H9 (cell line): ENCODE measurements at regions not wholly inside any gene's neighbourhood (a gene's known extent, or its start where the extent isn't known, plus 50 kb on each side); places are given as distances from the start of the nearest gene placed in this dataset.
"Not testable (repeated sequence)": the region's sequence is repeated elsewhere in the genome, so short reads cannot be mapped to it uniquely, and the experiment has no call there.

Experiments
- DNase-seq: peaks from one replicate; pipeline ENCODE4 v3.0.0-alpha.2; 2017
- H2AFZ ChIP-seq: one replicate; pipeline ENCODE4 v1.6.1; 2013; ENCODE audit warnings: mild to moderate bottlenecking, low read length, control low read depth, moderate library complexity
- H2AK5ac ChIP-seq: 2 replicates; pipeline ENCODE4 v1.6.1; 2013; ENCODE audit warnings: low read length, control low read depth, mixed read lengths; ENCODE audit not compliant: insufficient read length
- H2BK120ac ChIP-seq: one replicate; pipeline ENCODE4 v1.6.1; 2013; ENCODE audit warnings: low read depth, mild to moderate bottlenecking, low read length, control low read depth, inconsistent platforms; ENCODE audit not compliant: poor library complexity, severe bottlenecking
- H2BK12ac ChIP-seq: 2 replicates; pipeline ENCODE4 v1.6.1; 2013; ENCODE audit warnings: low read length, control low read depth, mixed read lengths, low read depth; ENCODE audit not compliant: insufficient read length
- H2BK15ac ChIP-seq: 2 replicates; pipeline ENCODE4 v1.6.1; 2013; ENCODE audit warnings: low read depth, low read length, control low read depth
- H2BK20ac ChIP-seq: one replicate; pipeline ENCODE4 v1.6.1; 2013; ENCODE audit warnings: low read depth, mild to moderate bottlenecking, low read length, control low read depth, inconsistent platforms; ENCODE audit not compliant: poor library complexity, severe bottlenecking
- H2BK5ac ChIP-seq: 2 replicates; pipeline ENCODE4 v1.6.1; 2013; ENCODE audit warnings: low read length, control low read depth, mixed read lengths; ENCODE audit not compliant: insufficient read length
- H3K14ac ChIP-seq: 2 replicates; pipeline ENCODE4 v1.6.1; 2013; ENCODE audit warnings: low read length, control low read depth; ENCODE audit not compliant: insufficient read depth
- H3K18ac ChIP-seq: 2 replicates; pipeline ENCODE4 v1.6.1; 2013; ENCODE audit warnings: low read depth, mild to moderate bottlenecking, mixed read lengths, low read length, control low read depth; ENCODE audit not compliant: insufficient read length
- H3K23ac ChIP-seq: 2 replicates; pipeline ENCODE4 v1.6.1; 2013; ENCODE audit warnings: low read length, control low read depth, mixed read lengths, low read depth; ENCODE audit not compliant: insufficient read length
- H3K23me2 ChIP-seq: 2 replicates; pipeline ENCODE4 v1.6.1; 2013; ENCODE audit warnings: low read depth, mild to moderate bottlenecking, mixed read lengths, low read length, control low read depth; ENCODE audit not compliant: insufficient read length, poor library complexity, severe bottlenecking
- H3K27ac ChIP-seq: 2 replicates; pipeline ENCODE4 v1.5.1; 2013; ENCODE audit warnings: low read length, control low read depth, mixed read lengths, low read depth; ENCODE audit not compliant: insufficient read length
- H3K27me3 ChIP-seq: 2 replicates; pipeline ENCODE4 v1.6.1; 2013; ENCODE audit warnings: low read length, control low read depth, inconsistent platforms; ENCODE audit not compliant: insufficient read depth
- H3K4ac ChIP-seq: 2 replicates; pipeline ENCODE4 v1.6.1; 2013; ENCODE audit warnings: low read depth, mild to moderate bottlenecking, control low read depth, inconsistent platforms, low read length, moderate library complexity
- H3K4me1 ChIP-seq: 2 replicates; pipeline ENCODE4 v1.6.1; 2013; ENCODE audit warnings: low read length, control low read depth, inconsistent platforms; ENCODE audit not compliant: insufficient read depth
- H3K4me2 ChIP-seq: 2 replicates; pipeline ENCODE4 v1.6.1; 2013; ENCODE audit warnings: low read length, control low read depth, mixed read lengths; ENCODE audit not compliant: insufficient read length, insufficient read depth
- H3K56ac ChIP-seq: 2 replicates; pipeline ENCODE4 v1.6.1; 2013; ENCODE audit warnings: low read depth, mild to moderate bottlenecking, mixed read lengths, low read length, control low read depth; ENCODE audit not compliant: insufficient read length
- H3K79me1 ChIP-seq: 2 replicates; pipeline ENCODE4 v1.6.1; 2013; ENCODE audit warnings: low read depth, mild to moderate bottlenecking, moderate library complexity, low read length, control low read depth, inconsistent platforms; ENCODE audit not compliant: insufficient read depth, poor library complexity, severe bottlenecking
- H3K79me2 ChIP-seq: 2 replicates; pipeline ENCODE4 v1.6.1; 2013; ENCODE audit warnings: low read length, control low read depth, inconsistent platforms; ENCODE audit not compliant: insufficient read depth
- H3K9ac ChIP-seq: 2 replicates; pipeline ENCODE4 v1.6.1; 2013; ENCODE audit warnings: low read length, control low read depth, mixed read lengths; ENCODE audit not compliant: insufficient read length; ENCODE audit errors: extremely low read depth
- H3K9me3 ChIP-seq: one replicate; pipeline ENCODE4 v1.6.1; 2013; ENCODE audit warnings: low read depth, low read length, inconsistent platforms; ENCODE audit not compliant: control insufficient read depth
- H3T11ph ChIP-seq: one replicate; pipeline ENCODE4 v1.6.1; 2013; ENCODE audit warnings: mild to moderate bottlenecking, low read length, control low read depth, inconsistent platforms
- H4K20me1 ChIP-seq: one replicate; pipeline ENCODE4 v1.6.1; 2013; ENCODE audit not compliant: control insufficient read depth, insufficient read length, insufficient read depth
- H4K5ac ChIP-seq: 2 replicates; pipeline ENCODE4 v1.6.1; 2013; ENCODE audit warnings: low read depth, mild to moderate bottlenecking, mixed read lengths, low read length, control low read depth; ENCODE audit not compliant: insufficient read length
- H4K8ac ChIP-seq: replicated peaks from 2 replicates; pipeline ENCODE4 v1.6.1; 2013; ENCODE audit warnings: low read length, control low read depth, mixed read lengths, low read depth; ENCODE audit not compliant: insufficient read length
- H4K91ac ChIP-seq: 2 replicates; pipeline ENCODE4 v1.6.1; 2013; ENCODE audit warnings: low read depth, mild to moderate bottlenecking, moderate library complexity, mixed read lengths, low read length, control low read depth; ENCODE audit not compliant: insufficient read length
- H3K27ac Mint-ChIP-seq, 3 experiments: 2 replicates in 2 of 3; 3 replicates in 1 of 3; pipeline ENCODE4 v1.8.0; 2020 to 2021; ENCODE audit warnings: mixed read lengths in 3 of 3, mild to moderate bottlenecking in 1 of 3, moderate library complexity in 1 of 3
- H3K27me3 Mint-ChIP-seq: 2 replicates; pipeline ENCODE4 v1.8.0; 2021; ENCODE audit warnings: low read depth, mild to moderate bottlenecking, moderate library complexity, mixed read lengths
- H3K36me3 Mint-ChIP-seq, 3 experiments: 2 replicates in 2 of 3; 3 replicates in 1 of 3; pipeline ENCODE4 v1.8.0; 2020 to 2021; ENCODE audit warnings: low read depth in 3 of 3, mixed read lengths in 3 of 3; ENCODE audit not compliant: insufficient read depth in 1 of 3
- H3K4me1 Mint-ChIP-seq, 2 experiments: 2 replicates each; pipeline ENCODE4 v1.8.0; 2020; ENCODE audit warnings: mixed read lengths in 2 of 2
- H3K4me3 Mint-ChIP-seq, 2 experiments: 2 replicates in 1 of 2; 3 replicates in 1 of 2; pipeline ENCODE4 v1.8.0; 2020 to 2021; ENCODE audit warnings: mild to moderate bottlenecking in 2 of 2, mixed read lengths in 2 of 2, moderate library complexity in 1 of 2
- H3K9me3 Mint-ChIP-seq, 2 experiments: 2 replicates in 1 of 2; 3 replicates in 1 of 2; pipeline ENCODE4 v1.8.0; 2020; ENCODE audit warnings: mild to moderate bottlenecking in 2 of 2, mixed read lengths in 2 of 2, moderate library complexity in 1 of 2
- WGBS: extraction: QIAGEN DNeasy Blood & Tissue Kit; methylation state at CpG from one replicate; pipeline ENCODE4 v1.1.7; 2013; ENCODE audit warnings: missing lambda C conversion rate, low lambda C conversion rate, mixed read lengths; ENCODE audit not compliant: insufficient read length; ENCODE audit errors: extremely low coverage; 5-methylcytosine and 5-hydroxymethylcytosine counted together
- TF ChIP-seq, protein P1 (sequence below): fragments of 200-600 bp; sonication (generic); conservative IDR thresholded peaks from 3 replicates; pipeline ENCODE4 v1.8.0; 2021; ENCODE audit warnings: antibody characterized with exemption, mild to moderate bottlenecking

- Histone ChIP-seq H4K5ac (no peak overlapping the region), H2BK120ac (no peak overlapping the region), H3K23ac (no peak overlapping the region), H3K9me3 (no peaks in the 10 kb centered on the region), H3K79me2 (no peaks in the 10 kb centered on the region), H2BK12ac (no peak overlapping the region), H3K27me3 (no peaks in the 10 kb centered on the region), H2BK15ac (no peak overlapping the region), H3T11ph (no peak overlapping the region), H3K23me2 (no peaks in the 10 kb centered on the region), H4K91ac (no peak overlapping the region), H2BK20ac (no peak overlapping the region), H3K79me1 (no peaks in the 10 kb centered on the region), H3K14ac (no peak overlapping the region), H4K20me1 (no peaks in the 10 kb centered on the region), H3K18ac (no peak overlapping the region), H3K9ac (no peak overlapping the region), H3K4ac (no peak overlapping the region), H3K27ac (no peak overlapping the region), H2AK5ac (no peak overlapping the region), H2BK5ac (no peak overlapping the region), H4K8ac (no peak overlapping the region), H3K4me2 (no peak overlapping the region), H3K4me1 (no peaks in the 10 kb centered on the region), H2AFZ (no peak overlapping the region), H3K56ac (no peak overlapping the region)
- Mint-ChIP-seq H3K27me3 (peaks cover 4% of the 10 kb centered on the region; the same call in 1 of the 2 replicates), H3K4me1 (peaks cover 2 to 5% of the 10 kb centered on the region in 2 experiments; a peak in 2 of 4 replicates), H3K36me3 (peaks cover 5 to 24% (median 11%) of the 10 kb centered on the region in 3 experiments; a peak in 6 of 7 replicates), H3K9me3 (peaks cover 38 to 43% of the 10 kb centered on the region in 2 experiments), H3K27ac (no peak overlapping the region), H3K4me3 (no peak overlapping the region)
- TF ChIP-seq, protein P1, sequence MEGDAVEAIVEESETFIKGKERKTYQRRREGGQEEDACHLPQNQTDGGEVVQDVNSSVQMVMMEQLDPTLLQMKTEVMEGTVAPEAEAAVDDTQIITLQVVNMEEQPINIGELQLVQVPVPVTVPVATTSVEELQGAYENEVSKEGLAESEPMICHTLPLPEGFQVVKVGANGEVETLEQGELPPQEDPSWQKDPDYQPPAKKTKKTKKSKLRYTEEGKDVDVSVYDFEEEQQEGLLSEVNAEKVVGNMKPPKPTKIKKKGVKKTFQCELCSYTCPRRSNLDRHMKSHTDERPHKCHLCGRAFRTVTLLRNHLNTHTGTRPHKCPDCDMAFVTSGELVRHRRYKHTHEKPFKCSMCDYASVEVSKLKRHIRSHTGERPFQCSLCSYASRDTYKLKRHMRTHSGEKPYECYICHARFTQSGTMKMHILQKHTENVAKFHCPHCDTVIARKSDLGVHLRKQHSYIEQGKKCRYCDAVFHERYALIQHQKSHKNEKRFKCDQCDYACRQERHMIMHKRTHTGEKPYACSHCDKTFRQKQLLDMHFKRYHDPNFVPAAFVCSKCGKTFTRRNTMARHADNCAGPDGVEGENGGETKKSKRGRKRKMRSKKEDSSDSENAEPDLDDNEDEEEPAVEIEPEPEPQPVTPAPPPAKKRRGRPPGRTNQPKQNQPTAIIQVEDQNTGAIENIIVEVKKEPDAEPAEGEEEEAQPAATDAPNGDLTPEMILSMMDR, result no peak
- WGBS, result no CpG with 5 or more reads among the region's 3 CpGs
- no peak for DNase-seq
These were observed 677.2 kb downstream of the TYW1 start for GRCh38 chr7:67673861-67674260.

GRCh38 chr7:67674862-67675261 lies 678.2 kb downstream of the TYW1 start:
- not testable (repeated sequence) for H2BK120ac ChIP-seq, H3K4me1 ChIP-seq, H3T11ph ChIP-seq, H3K9me3 ChIP-seq, H3K4ac ChIP-seq, H2BK15ac ChIP-seq, H4K8ac ChIP-seq, H3K9ac ChIP-seq, H3K27ac ChIP-seq, H3K4me2 ChIP-seq, H3K79me1 ChIP-seq, H3K79me2 ChIP-seq, H4K5ac ChIP-seq, H2AK5ac ChIP-seq, DNase-seq, H2AFZ ChIP-seq, H3K23me2 ChIP-seq, H3K14ac ChIP-seq, H3K18ac ChIP-seq, H3K27me3 Mint-ChIP-seq, H3K27me3 ChIP-seq, H3K4me3 Mint-ChIP-seq, H4K91ac ChIP-seq, H2BK5ac ChIP-seq, H3K27ac Mint-ChIP-seq, H3K56ac ChIP-seq, H2BK12ac ChIP-seq, H4K20me1 ChIP-seq, H2BK20ac ChIP-seq, H3K23ac ChIP-seq, H3K4me1 Mint-ChIP-seq
- peaks cover 3 to 14% (median 11%) of the 10 kb centered on the region in 3 experiments; a peak in 6 of 7 replicates for H3K36me3 Mint-ChIP-seq
- peaks cover 29 to 34% of the 10 kb centered on the region in 2 experiments for H3K9me3 Mint-ChIP-seq
- WGBS, result no CpG with 5 or more reads among the region's 5 CpGs
